Smooth muscle cell (in vitro differentiated cells): ENCODE measurements at regions not wholly inside any gene's neighbourhood (a gene's known extent, or its start where the extent isn't known, plus 50 kb on each side); places are given as distances from the start of the nearest gene placed in this dataset.
"Not testable (repeated sequence)": the region's sequence is repeated elsewhere in the genome, so short reads cannot be mapped to it uniquely, and the experiment has no call there.

Experiments used
- DNase-seq: peaks from one replicate; lab custom pipeline; 2025; ENCODE audit not compliant: unreplicated experiment; lab: John Stamatoyannopoulos, UW
- H2AFZ ChIP-seq: fragments of 200-600 bp; sonication (generic); 2 replicates; pipeline ENCODE4 v1.6.0; 2016; ENCODE audit warnings: antibody characterized with exemption, low read depth, mild to moderate bottlenecking
- H3F3A ChIP-seq: fragments of 200-600 bp; sonication (generic); 2 replicates; pipeline ENCODE4 v1.6.0; 2017; ENCODE audit warnings: antibody characterized with exemption, low read depth
- H3K27ac ChIP-seq: fragments of 200-600 bp; sonication (generic); 2 replicates; pipeline ENCODE4 v1.5.1; 2016; ENCODE audit warnings: low read depth, mild to moderate bottlenecking
- H3K27me3 ChIP-seq: fragments of 200-600 bp; sonication (generic); 2 replicates; pipeline ENCODE4 v1.6.1; 2016; ENCODE audit warnings: low read depth, mild to moderate bottlenecking
- H3K36me3 ChIP-seq: fragments of 200-600 bp; sonication (generic); 2 replicates; pipeline ENCODE4 v1.5.1; 2016; ENCODE audit warnings: low read depth
- H3K4me1 ChIP-seq: fragments of 200-600 bp; sonication (generic); 2 replicates; pipeline ENCODE4 v1.5.1; 2016; ENCODE audit warnings: low read depth
- H3K4me2 ChIP-seq: fragments of 200-600 bp; sonication (generic); 2 replicates; pipeline ENCODE4 v1.6.0; 2016; ENCODE audit warnings: mild to moderate bottlenecking
- H3K4me3 ChIP-seq: fragments of 200-600 bp; sonication (generic); 2 replicates; pipeline ENCODE4 v1.5.1; 2016; ENCODE audit warnings: mild to moderate bottlenecking
- H3K79me2 ChIP-seq: fragments of 200-600 bp; sonication (generic); 2 replicates; pipeline ENCODE4 v1.6.0; 2016; ENCODE audit warnings: low read depth, mild to moderate bottlenecking
- H3K9ac ChIP-seq: fragments of 200-600 bp; sonication (generic); 2 replicates; pipeline ENCODE4 v1.6.0; 2016; ENCODE audit warnings: low read depth
- H3K9me3 ChIP-seq: fragments of 200-600 bp; sonication (generic); replicated peaks from 2 replicates; pipeline ENCODE4 v1.5.1; 2016; ENCODE audit warnings: low read depth
- H4K20me1 ChIP-seq: fragments of 200-600 bp; sonication (generic); 2 replicates; pipeline ENCODE4 v1.6.0; 2016; ENCODE audit warnings: low read depth
- CTCF ChIP-seq: fragments of 200-600 bp; sonication (generic); IDR thresholded peaks from 2 replicates; pipeline ENCODE4 v1.5.1; 2017; ENCODE audit warnings: borderline replicate concordance, mild to moderate bottlenecking, antibody characterized with exemption; ENCODE audit not compliant: insufficient read depth, poor library complexity, severe bottlenecking
- WGBS: methylation state at CpG from one replicate; pipeline ENCODE4 v1.1.7; 2016; ENCODE audit warnings: low lambda C conversion rate; 5-methylcytosine and 5-hydroxymethylcytosine counted together

- Histone ChIP-seq H2AFZ (no peak overlapping the region), H3K9me3 (no peaks in the 10 kb centered on the region), H3K9ac (no peak overlapping the region), H3K4me3 (no peak overlapping the region), H3K27me3 (no peaks in the 10 kb centered on the region), H3K36me3 (no peaks in the 10 kb centered on the region), H3K4me1 (no peaks in the 10 kb centered on the region), H4K20me1 (no peaks in the 10 kb centered on the region), H3K27ac (no peak overlapping the region), H3K4me2 (no peak overlapping the region), H3F3A (no peaks in the 10 kb centered on the region), H3K79me2 (no peaks in the 10 kb centered on the region)
- DNase-seq: no peak
- 58% methylated on average over 1 of the region's 1 CpG for WGBS
- TF ChIP-seq CTCF: no peak
Observed at GRCh38 chr9:102483651-102484050, 511.5 kb upstream of the CYLC2 start.

- H3K4me3 ChIP-seq: no peak overlapping the region
- no peaks in the 10 kb centered on the region for H3K4me1 ChIP-seq
- H3K27ac ChIP-seq: no peak overlapping the region
- 77% methylated on average over 1 of the region's 1 CpG for WGBS
- no peak overlapping the region for H2AFZ ChIP-seq
- H3K4me2 ChIP-seq: no peak overlapping the region
- no peak for TF ChIP-seq CTCF
- H3K79me2 ChIP-seq: no peaks in the 10 kb centered on the region
- H4K20me1 ChIP-seq: no peaks in the 10 kb centered on the region
- H3K36me3 ChIP-seq: no peaks in the 10 kb centered on the region
- no peaks in the 10 kb centered on the region for H3K9me3 ChIP-seq
- no peak overlapping the region for H3K9ac ChIP-seq
- no peak for DNase-seq
- no peaks in the 10 kb centered on the region for H3F3A ChIP-seq
- no peaks in the 10 kb centered on the region for H3K27me3 ChIP-seq
Observed at GRCh38 chr9:102482776-102483175, 512.4 kb upstream of the CYLC2 start.

GRCh38 chr9:102479191-102479590 lies 515.9 kb upstream of the CYLC2 start:
- no peak overlapping the region for H3K4me2 ChIP-seq
- no peaks in the 10 kb centered on the region for H3K36me3 ChIP-seq
- no peak for TF ChIP-seq CTCF
- H3K27me3 ChIP-seq: no peaks in the 10 kb centered on the region
- H3K79me2 ChIP-seq: no peaks in the 10 kb centered on the region
- H3K4me1 ChIP-seq: no peaks in the 10 kb centered on the region
- no peak overlapping the region for H3K9ac ChIP-seq
- H3K4me3 ChIP-seq: no peak overlapping the region
- H2AFZ ChIP-seq: no peak overlapping the region
- no peak overlapping the region for H3K27ac ChIP-seq
- no peaks in the 10 kb centered on the region for H3F3A ChIP-seq
- H3K9me3 ChIP-seq: no peaks in the 10 kb centered on the region
- no peaks in the 10 kb centered on the region for H4K20me1 ChIP-seq
- 88% methylated on average over 3 of the region's 3 CpGs for WGBS
- DNase-seq: no peak

- Histone ChIP-seq H3K4me2 (no peak overlapping the region), H3K27me3 (no peaks in the 10 kb centered on the region), H3K9me3 (no peaks in the 10 kb centered on the region), H3K36me3 (no peaks in the 10 kb centered on the region), H3K4me1 (no peaks in the 10 kb centered on the region), H2AFZ (no peak overlapping the region), H3K4me3 (no peak overlapping the region), H3F3A (no peaks in the 10 kb centered on the region), H3K79me2 (no peaks in the 10 kb centered on the region), H4K20me1 (no peaks in the 10 kb centered on the region), H3K27ac (no peak overlapping the region), H3K9ac (no peak overlapping the region)
- no peak for DNase-seq
- no peak for TF ChIP-seq CTCF
- WGBS: 89% methylated on average over 2 of the region's 2 CpGs
Observed at GRCh38 chr9:102474357-102474756, 520.8 kb upstream of the CYLC2 start.

GRCh38 chr9:102469430-102469829 lies 525.7 kb upstream of the CYLC2 start:
- WGBS: 92% methylated on average over 7 of the region's 7 CpGs
- DNase-seq, H3K4me1 ChIP-seq, H3K27ac ChIP-seq, H3K9me3 ChIP-seq, H4K20me1 ChIP-seq, H3K27me3 ChIP-seq, H3F3A ChIP-seq, H3K36me3 ChIP-seq, H3K4me2 ChIP-seq, H3K4me3 ChIP-seq, H3K79me2 ChIP-seq, H2AFZ ChIP-seq, H3K9ac ChIP-seq: not testable (repeated sequence)
